NT2/D1 (cell line): ENCODE measurements at regions not wholly inside any gene's neighbourhood (a gene's known extent, or its start where the extent isn't known, plus 50 kb on each side); places are given as distances from the start of the nearest gene placed in this dataset.

ENCODE experiments used
- DNase-seq: peaks from one replicate; pipeline ENCODE4 v3.0.0-alpha.2; 2011; ENCODE audit warnings: low read depth, low spot score
- H3K27me3 ChIP-seq: 2 replicates; pipeline ENCODE4 v1.6.0; 2011; ENCODE audit warnings: mild to moderate bottlenecking; ENCODE audit not compliant: insufficient read length, insufficient read depth
- H3K36me3 ChIP-seq: 2 replicates; pipeline ENCODE4 v1.6.1; 2011; ENCODE audit warnings: mild to moderate bottlenecking, low read length, mixed read lengths; ENCODE audit not compliant: insufficient read depth, insufficient read length
- H3K4me1 ChIP-seq: 2 replicates; pipeline ENCODE4 v1.5.1; 2011; ENCODE audit not compliant: insufficient read depth, insufficient read length
- H3K4me3 ChIP-seq: 2 replicates; pipeline ENCODE4 v1.5.1; 2011; ENCODE audit warnings: low read depth; ENCODE audit not compliant: insufficient read length
- H3K9ac ChIP-seq: 2 replicates; pipeline ENCODE4 v1.6.0; 2011; ENCODE audit warnings: low read depth; ENCODE audit not compliant: insufficient read length
- H3K9me3 ChIP-seq: 2 replicates; pipeline ENCODE4 v1.5.1; 2011; ENCODE audit warnings: mild to moderate bottlenecking, low read length; ENCODE audit not compliant: insufficient read depth
- SUZ12 ChIP-seq: IDR thresholded peaks from 2 replicates; pipeline ENCODE4 v1.6.1; 2011; ENCODE audit not compliant: insufficient read length, insufficient read depth; ENCODE audit errors: extremely low read depth
- YY1 ChIP-seq: IDR thresholded peaks from 2 replicates; pipeline ENCODE4 v1.6.1; 2011; ENCODE audit not compliant: insufficient read length, insufficient read depth
- ZNF274 ChIP-seq: IDR thresholded peaks from 2 replicates; pipeline ENCODE4 v1.6.1; 2011; ENCODE audit warnings: mild to moderate bottlenecking, low read depth, low read length

DNA sequence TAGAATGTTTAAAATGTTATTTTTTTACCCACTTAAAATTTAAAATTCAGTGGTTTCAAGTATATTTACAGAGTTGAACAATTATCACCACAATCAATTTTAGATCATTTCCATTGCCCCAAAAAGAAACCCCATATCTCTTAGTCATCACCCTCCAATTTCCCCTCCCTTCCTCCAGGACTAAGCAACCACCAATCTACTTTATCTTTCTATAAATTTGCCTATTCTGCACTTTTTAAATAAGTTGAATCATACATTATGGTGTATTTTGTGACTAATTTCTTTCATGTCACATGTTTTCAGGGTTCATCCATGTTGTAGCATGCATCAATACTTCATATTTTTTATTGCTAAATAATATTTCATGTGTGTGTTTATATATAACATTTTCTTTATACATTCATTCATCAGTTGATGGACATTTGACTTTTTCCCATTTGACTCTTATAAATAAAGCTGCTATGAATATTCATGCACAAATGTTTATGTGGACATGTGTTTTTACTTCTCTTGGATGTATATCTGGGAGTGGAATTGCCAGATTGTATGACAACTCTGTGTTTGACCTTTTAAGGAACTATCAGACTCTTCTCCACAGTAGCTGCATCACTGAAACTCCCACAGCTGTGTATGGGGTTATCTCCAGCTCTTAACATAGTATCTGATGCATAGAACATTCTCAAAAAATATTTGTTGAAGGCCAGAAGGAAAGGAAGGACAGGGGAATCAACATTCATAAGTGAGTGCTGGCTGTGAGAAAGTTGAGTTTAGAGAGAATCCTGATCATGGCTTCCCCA lies 107.8 kb upstream of the OXGR1 start:
- no peak overlapping the region for H3K9ac ChIP-seq
- no peaks in the 10 kb centered on the region for H3K4me1 ChIP-seq
- no peaks in the 10 kb centered on the region for H3K9me3 ChIP-seq
- H3K36me3 ChIP-seq = no peaks in the 10 kb centered on the region
- H3K27me3 ChIP-seq = no peaks in the 10 kb centered on the region
- no peak for DNase-seq
- H3K4me3 ChIP-seq = no peak overlapping the region
- no peak for TF ChIP-seq ZNF274
- no peak for TF ChIP-seq YY1
- TF ChIP-seq SUZ12 = no peak

DNA sequence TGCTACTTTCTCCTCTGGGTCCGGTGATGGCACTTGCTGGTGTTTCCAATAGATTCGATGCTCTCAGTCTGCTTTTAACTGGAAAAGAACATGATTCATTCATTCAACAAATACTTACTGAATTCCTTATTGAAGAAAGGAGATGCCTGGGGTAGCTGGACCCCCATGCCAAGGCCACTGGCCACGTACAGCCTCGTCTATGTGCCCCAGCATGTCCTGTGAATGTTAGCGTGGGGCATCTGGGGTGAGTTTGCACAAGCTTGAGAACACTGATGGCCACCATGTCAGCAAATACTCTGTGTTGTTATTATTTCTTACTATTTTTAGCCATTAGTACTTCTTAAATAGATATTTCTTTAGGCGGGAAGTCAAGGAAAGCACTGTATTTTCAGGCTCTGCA lies 112.0 kb upstream of the OXGR1 start:
- Histone ChIP-seq H3K36me3 (no peaks in the 10 kb centered on the region), H3K27me3 (peaks cover 19% of the 10 kb centered on the region)

DNA sequence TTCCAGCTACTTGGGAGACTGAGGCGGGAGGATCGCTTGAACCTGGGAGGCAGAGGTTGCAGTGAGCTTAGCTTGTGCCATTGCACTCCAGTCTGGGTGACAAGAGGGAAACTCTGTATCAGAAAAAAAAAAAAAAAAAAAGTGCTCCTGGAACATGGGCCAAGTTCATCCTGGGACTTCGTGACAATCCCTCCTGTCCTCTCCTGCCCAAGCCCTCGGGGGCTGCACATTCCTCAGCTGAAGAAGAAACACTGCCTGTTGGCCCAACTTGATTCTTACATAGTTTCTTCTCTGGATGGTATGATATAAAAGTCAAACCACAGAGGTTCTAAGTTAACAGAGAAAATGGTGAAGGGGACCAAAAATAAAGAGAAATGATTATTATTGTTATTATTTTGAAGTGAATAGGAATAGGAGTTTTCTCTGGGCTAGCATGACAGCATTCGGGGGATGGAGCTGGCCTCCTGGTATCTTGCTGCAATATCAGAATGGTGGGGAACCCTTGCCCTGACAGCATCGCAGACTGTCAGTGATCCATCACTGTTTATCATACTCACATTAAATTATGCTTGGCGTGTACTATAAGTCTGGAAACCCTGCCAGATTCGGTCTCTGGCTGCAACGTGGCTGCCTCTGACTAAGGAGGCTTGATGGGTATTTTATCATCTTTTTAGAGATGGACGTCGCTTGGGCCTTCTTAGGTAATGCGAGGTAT lies 113.7 kb upstream of the OXGR1 start:
- Histone ChIP-seq H3K9me3 (no peaks in the 10 kb centered on the region), H3K4me3 (no peak overlapping the region)

More for the DNA sequence above, 112.0 kb upstream of the OXGR1 start:
- Histone ChIP-seq H3K9ac (no peak overlapping the region), H3K4me1 (no peaks in the 10 kb centered on the region), H3K4me3 (no peak overlapping the region), H3K9me3 (no peaks in the 10 kb centered on the region)
- DNase-seq = no peak
- no peak for TF ChIP-seq ZNF274
- TF ChIP-seq YY1 = no peak
- no peak for TF ChIP-seq SUZ12

DNA sequence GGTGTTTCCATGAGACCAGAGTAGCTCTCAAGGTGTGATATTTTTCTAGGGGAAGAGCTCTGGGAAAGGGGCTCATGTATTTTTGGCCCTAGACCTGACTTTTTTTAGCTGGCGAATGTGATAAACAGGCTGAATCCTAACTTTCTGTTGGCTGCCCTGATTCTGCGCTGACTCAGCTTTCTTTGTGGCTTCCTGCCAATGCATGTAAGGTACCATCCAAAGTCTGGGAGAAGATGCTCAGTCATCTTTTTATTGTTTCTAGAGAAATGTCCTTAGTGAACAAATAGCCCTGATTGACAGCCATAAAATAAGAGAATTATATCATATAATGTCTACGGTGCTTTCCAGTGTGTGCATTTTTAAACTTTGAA lies 113.6 kb upstream of the MBNL2 start:
- Histone ChIP-seq H3K4me1 (no peaks in the 10 kb centered on the region), H3K9me3 (no peaks in the 10 kb centered on the region)
- no peak for DNase-seq

More for the DNA sequence above, 113.7 kb upstream of the OXGR1 start:
- no peak overlapping the region for H3K9ac ChIP-seq
- DNase-seq = no peak
- H3K27me3 ChIP-seq = peaks cover 19% of the 10 kb centered on the region
- H3K36me3 ChIP-seq = no peaks in the 10 kb centered on the region
- no peak for TF ChIP-seq SUZ12
- no peak for TF ChIP-seq YY1
- no peak for TF ChIP-seq ZNF274
- no peaks in the 10 kb centered on the region for H3K4me1 ChIP-seq

DNA sequence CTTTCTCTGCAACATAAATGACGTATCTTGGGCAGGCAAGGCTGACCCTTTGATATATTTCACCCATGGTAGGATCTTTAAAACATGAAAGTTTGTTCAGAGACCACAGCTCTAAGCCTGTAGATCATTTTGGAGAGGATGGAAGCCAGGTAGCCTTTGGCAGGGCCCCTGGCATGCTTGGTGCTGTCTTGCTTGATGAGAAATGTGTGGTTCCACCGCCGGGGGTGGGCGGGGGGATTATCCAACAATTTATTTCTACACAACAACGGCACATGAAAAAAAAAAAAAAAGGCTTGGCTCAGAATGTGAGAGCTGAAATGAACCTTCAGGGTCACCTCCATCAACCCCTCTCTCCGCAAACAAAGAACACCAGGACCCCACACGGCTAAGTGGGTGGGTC lies 112.9 kb upstream of the MBNL2 start:
- H3K9ac ChIP-seq = no peak overlapping the region
- H3K27me3 ChIP-seq = peaks cover 28% of the 10 kb centered on the region
- H3K36me3 ChIP-seq = no peaks in the 10 kb centered on the region
- no peak for TF ChIP-seq SUZ12
- TF ChIP-seq YY1 = no peak
- TF ChIP-seq ZNF274 = no peak
- no peaks in the 10 kb centered on the region for H3K4me1 ChIP-seq
- no peaks in the 10 kb centered on the region for H3K9me3 ChIP-seq
- H3K4me3 ChIP-seq = no peak overlapping the region
- no peak for DNase-seq

More for the DNA sequence above, 113.6 kb upstream of the MBNL2 start:
- TF ChIP-seq YY1 (no peak), SUZ12 (no peak), ZNF274 (no peak)
- no peak overlapping the region for H3K9ac ChIP-seq
- no peaks in the 10 kb centered on the region for H3K36me3 ChIP-seq
- H3K27me3 ChIP-seq = peaks cover 21% of the 10 kb centered on the region
- no peak overlapping the region for H3K4me3 ChIP-seq

DNA sequence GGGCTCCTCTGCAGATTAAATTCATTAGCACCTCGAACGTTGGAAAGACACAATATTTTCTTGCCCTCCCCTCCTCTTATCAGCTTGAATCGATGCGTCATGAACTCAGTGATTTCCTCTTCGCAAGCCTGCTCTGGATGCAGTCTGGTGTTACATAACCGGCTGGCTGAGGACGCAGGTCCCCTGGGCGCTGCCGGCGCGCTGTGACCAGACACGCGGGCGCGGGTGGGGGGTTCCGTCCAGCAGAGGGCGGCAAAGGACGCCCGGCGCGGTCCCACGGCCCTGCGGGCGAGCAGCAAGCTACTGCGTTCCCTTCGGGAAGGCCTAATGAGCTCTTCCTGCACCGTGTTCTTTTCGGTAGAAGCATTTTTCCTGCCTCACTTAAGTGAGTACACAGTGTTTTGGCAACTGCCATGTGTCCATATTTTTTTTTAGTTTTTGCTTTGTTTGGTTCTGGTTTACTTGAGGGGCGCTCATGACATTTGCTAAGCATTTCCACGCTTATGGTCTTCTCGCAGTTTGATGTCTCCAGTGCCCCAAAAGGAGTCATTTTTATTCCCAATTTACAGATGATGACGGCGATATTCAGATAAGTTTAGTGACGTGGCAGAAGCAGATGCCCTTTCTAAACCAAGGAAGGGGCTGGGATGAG lies 112.2 kb upstream of the MBNL2 start:
- TF ChIP-seq ZNF274 (no peak), YY1 (no peak), SUZ12 (no peak)
- no peaks in the 10 kb centered on the region for H3K36me3 ChIP-seq
- no peaks in the 10 kb centered on the region for H3K9me3 ChIP-seq
- DNase-seq = peak; percentile 49
- no peak overlapping the region for H3K4me3 ChIP-seq
- peaks cover 35% of the 10 kb centered on the region for H3K27me3 ChIP-seq
- H3K4me1 ChIP-seq = no peaks in the 10 kb centered on the region
- no peak overlapping the region for H3K9ac ChIP-seq

DNA sequence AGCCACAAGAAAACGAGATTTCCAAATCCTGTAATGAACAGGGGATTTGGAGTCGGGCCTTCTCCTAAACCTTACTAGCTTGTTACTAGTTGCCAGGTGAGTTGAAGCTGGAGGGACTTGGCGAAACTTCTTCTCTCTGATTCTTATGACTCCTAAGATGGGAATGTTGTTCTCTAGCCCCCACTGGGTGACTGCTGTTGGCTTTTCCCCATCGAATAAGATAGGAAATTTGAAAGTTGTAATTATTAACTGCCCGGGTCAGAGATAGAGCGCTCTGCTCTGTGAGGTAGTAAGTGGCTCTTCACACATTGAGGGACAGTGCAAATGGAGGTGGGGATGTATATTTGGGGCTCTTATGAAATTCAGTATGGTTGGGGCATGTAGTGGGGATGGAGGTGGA lies 111.2 kb upstream of the MBNL2 start:
- H3K9ac ChIP-seq = no peak overlapping the region
- no peaks in the 10 kb centered on the region for H3K4me1 ChIP-seq
- no peak for DNase-seq
- TF ChIP-seq ZNF274 (no peak), SUZ12 (no peak), YY1 (no peak)
- no peaks in the 10 kb centered on the region for H3K9me3 ChIP-seq
- no peaks in the 10 kb centered on the region for H3K36me3 ChIP-seq
- peaks cover 36% of the 10 kb centered on the region for H3K27me3 ChIP-seq
- H3K4me3 ChIP-seq = no peak overlapping the region
